GM10248 (cell line): ENCODE measurements at regions not wholly inside any gene's neighbourhood (a gene's known extent, or its start where the extent isn't known, plus 50 kb on each side); places are given as distances from the start of the nearest gene placed in this dataset.

ENCODE experiments used
- CTCF ChIA-PET: fragments of 300-600 bp; sonication (Branson Sonifier 250); formaldehyde crosslinking; extraction: SDS; loops from one replicate; lab custom pipeline; 2021; ENCODE audit warnings: antibody characterized with exemption; lab: Yijun Ruan, JAX
- POLR2A ChIA-PET: fragments of 350-650 bp; sonication (Branson Sonifier 250); formaldehyde crosslinking; extraction: SDS; loops from one replicate; lab custom pipeline; 2020; ENCODE audit warnings: antibody characterized with exemption; lab: Yijun Ruan, JAX
- DNase-seq: peaks from one replicate; pipeline ENCODE4 v3.0.0; 2012; ENCODE audit errors: extremely low spot score
- TF ChIP-seq, protein P1 (sequence below): IDR thresholded peaks from 2 replicates; pipeline ENCODE4 v1.5.1; 2012; ENCODE audit warnings: mild to moderate bottlenecking, low read depth; ENCODE audit errors: extremely low read depth, missing control alignments, control extremely low read depth

DNA sequence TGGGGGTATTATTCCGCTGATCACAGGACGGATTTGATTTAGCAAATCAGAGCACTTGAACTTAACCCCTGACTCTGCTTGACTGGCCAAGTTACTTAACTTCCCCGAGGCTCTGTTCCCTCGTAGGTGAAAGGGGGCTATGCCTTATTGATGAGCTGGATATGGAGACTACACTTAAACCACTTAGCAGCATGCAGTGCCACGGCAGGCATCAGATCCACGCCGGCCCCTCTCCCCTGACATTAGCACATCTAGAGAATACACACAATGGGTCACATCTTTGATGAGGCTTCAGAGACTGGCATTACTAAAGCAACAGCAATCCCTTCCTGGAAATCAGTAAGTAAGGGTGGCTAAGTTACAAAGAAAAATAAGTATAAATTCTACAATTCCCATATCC lies 71.0 kb downstream of the ABCC12 start:
- TF ChIP-seq, protein P1, sequence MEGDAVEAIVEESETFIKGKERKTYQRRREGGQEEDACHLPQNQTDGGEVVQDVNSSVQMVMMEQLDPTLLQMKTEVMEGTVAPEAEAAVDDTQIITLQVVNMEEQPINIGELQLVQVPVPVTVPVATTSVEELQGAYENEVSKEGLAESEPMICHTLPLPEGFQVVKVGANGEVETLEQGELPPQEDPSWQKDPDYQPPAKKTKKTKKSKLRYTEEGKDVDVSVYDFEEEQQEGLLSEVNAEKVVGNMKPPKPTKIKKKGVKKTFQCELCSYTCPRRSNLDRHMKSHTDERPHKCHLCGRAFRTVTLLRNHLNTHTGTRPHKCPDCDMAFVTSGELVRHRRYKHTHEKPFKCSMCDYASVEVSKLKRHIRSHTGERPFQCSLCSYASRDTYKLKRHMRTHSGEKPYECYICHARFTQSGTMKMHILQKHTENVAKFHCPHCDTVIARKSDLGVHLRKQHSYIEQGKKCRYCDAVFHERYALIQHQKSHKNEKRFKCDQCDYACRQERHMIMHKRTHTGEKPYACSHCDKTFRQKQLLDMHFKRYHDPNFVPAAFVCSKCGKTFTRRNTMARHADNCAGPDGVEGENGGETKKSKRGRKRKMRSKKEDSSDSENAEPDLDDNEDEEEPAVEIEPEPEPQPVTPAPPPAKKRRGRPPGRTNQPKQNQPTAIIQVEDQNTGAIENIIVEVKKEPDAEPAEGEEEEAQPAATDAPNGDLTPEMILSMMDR = no peak
- ChIA-PET CTCF (interaction anchor here (0.8 kb wide), 1 partner anchor 12 kb away, joined by 3 read pairs; no protein-coding TSS in a partner anchor), POLR2A (no interaction called here)
- DNase-seq = no peak

DNA sequence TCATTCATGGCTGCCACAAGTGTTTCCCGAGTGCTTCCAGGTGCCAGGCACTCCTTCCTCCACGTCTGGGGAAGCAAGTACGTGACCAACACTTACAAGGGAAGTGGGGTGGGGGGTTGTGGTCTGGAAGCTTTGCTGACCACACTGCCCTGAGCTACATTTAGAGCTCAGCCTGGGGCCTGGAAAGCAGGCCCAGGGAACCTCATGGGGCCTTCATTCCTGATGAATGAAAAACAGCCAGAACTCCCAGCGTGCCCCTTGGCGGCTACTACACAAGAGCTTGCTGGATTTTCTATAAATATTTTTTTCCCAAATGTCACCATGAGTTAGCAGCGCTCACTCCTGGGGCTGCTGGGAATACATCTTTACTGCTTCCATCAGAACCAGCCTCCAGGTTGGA lies 73.3 kb downstream of the ABCC12 start:
- ChIA-PET CTCF (interaction anchor here (0.8 to 2.4 kb wide), 7 partner anchors 8 to 1045 kb away, joined by 3 to 7 read pairs (median 4); no protein-coding TSS in a partner anchor), POLR2A (no interaction called here)
- TF ChIP-seq, protein P1 = no peak
- no peak for DNase-seq

DNA sequence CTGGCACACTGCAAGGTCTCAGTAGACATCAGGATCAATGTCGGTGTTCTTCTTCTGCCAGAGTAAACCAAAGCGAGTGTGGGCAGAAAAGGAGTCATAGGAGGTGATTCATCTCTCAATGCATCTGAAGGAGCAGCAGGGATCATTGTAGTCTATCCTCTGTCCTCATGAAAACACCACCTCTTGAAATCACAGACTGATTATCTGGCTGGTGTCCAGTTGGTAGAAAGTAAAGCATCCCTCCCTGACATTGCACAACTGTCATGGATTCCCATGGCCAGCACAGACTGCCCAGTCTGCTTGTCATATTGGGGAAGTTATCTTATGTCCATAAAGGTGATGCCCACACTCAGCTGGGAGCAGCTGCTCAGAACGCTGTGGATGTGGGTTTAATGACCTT lies 74.1 kb downstream of the ABCC12 start:
- TF ChIP-seq, protein P1 = no peak
- POLR2A ChIA-PET = no interaction called here
- no peak for DNase-seq
- CTCF ChIA-PET = interaction anchor here (0.7 to 2.1 kb wide), 6 partner anchors 11 to 1044 kb away, joined by 3 to 7 read pairs (median 3); no protein-coding TSS in a partner anchor

DNA sequence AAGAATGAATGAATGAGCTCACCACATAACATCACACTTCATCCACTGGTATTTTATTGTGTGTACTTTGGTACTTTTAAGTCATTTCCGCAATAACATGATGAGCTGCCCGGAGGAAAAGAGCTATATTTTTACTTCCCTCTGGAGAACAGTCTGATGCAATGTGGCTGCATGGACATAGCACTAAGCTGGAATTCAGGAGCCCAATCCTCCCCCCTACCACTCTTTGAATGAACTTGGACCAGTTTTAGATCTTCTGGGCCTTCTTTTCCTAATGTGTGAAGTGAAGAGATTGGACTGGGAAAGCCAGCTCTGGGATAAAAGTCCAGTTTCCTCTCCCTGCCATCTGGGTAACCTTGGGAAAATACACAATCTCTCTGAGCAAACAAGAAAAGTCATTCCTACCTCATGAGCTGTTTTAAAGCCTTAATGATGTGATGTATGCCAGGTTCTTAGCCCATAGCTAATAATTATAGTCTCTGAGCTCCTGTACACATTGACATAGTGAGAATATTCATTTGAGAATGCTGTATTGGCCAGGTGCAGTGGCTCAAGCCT lies 79.3 kb downstream of the ABCC12 start:
- ChIA-PET CTCF (interaction anchor here (0.9 to 1.6 kb wide), 5 partner anchors 21 to 88 kb away, joined by 3 to 6 read pairs (median 3); no protein-coding TSS in a partner anchor), POLR2A (no interaction called here)
- TF ChIP-seq, protein P1 = no peak
- no peak for DNase-seq

DNA sequence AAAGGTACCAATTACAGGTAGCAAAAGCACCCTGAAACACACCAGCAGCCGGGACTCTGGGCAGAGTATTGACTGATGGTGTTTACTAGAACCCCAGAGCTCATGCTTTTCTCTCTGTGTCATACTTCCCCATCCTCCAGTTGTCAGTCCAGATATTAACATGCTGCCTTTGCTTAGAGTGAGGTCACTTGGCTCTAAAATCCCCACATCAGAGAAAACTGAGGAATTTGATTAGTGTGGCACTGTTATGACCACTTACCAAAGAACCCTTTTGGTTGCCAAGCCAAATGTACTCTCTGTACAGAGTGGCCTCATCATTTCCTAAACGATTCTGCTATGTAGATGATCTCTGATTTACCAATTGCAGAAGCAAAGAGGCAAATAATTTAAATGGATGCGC lies 80.4 kb downstream of the ABCC12 start:
- POLR2A ChIA-PET = no interaction called here
- CTCF ChIA-PET = interaction anchor here (1.3 to 2.3 kb wide), 4 partner anchors 11 to 994 kb away, joined by 3 to 16 read pairs (median 8); no protein-coding TSS in a partner anchor
- TF ChIP-seq, protein P1 = no peak
- no peak for DNase-seq

DNA sequence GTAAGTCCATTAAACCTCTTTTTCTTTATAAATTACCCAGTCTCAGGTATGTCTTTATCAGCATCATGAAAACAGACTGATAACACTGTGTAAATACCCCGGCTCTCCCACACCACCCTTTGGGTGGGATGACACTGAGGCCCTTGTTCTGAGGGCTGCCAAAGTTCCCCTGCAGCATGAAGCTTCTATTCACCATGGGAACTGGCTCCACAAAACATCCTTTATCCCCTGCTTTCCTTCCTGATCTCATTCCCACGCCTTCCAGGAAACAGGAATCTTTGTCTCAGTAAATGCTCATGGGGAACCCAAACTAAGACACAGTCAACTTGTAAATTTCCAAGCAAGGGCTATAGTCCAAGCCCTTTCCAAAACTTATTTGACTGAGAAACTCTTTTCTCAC lies 88.4 kb downstream of the ABCC12 start:
- no peak for DNase-seq
- ChIA-PET POLR2A (no interaction called here), CTCF (interaction anchor here (0.9 to 1.5 kb wide), 3 partner anchors 13 to 46 kb away, joined by 4 to 5 read pairs (median 5); no protein-coding TSS in a partner anchor)
- TF ChIP-seq, protein P1 = no peak
